AG09309 (cell line): ENCODE measurements at regions not wholly inside any gene's neighbourhood (a gene's known extent, or its start where the extent isn't known, plus 50 kb on each side); places are given as distances from the start of the nearest gene placed in this dataset.
A peak's percentile ranks its signal among the peaks of the same experiment; 100 is the strongest.

Experiments used
- DNase-seq: peaks from one replicate; pipeline ENCODE4 v3.0.0-alpha.2; 2010; ENCODE audit warnings: low read depth
- H3K4me3 ChIP-seq: 2 replicates; pipeline ENCODE4 v1.5.1; 2011; ENCODE audit warnings: mild to moderate bottlenecking, low read depth, low read length, moderate library complexity; ENCODE audit not compliant: control insufficient read depth
- CTCF ChIP-seq: IDR thresholded peaks from 2 replicates; pipeline ENCODE4 v1.5.1; 2011; ENCODE audit warnings: mild to moderate bottlenecking, low read depth, low read length, inconsistent platforms; ENCODE audit not compliant: insufficient read depth, control insufficient read depth; ENCODE audit errors: missing control alignments

DNA sequence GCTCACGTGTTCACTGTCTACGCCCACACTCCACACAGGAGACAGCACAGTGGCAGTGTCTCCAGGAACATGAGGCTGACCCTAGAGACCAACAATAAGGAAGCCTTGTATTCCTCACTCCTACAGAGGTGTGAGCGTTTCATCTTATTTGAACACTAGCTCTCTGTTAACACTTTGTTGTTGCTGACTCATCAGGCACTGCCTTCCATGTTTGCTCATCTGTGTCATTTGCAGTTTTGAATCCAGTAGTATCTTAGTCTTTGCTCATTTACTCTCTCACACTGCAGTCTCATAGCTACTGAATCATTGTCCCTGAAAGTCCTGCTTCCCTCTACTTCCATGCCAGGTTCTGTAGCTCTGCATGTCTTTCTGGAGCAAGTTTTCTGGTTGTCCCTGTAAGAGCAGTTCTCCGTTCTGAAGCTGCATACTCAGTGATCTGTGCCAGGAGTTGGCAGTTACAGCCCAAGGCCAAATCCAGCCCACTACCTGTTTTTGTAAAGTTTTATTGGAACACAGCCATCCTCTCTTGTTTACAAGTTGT lies 80.3 kb upstream of the DCLK2 start:
- DNase-seq: no peak
- no peak for TF ChIP-seq CTCF
- H3K4me3 ChIP-seq: no peak overlapping the region

- DNase-seq: peak; percentile 66
- TF ChIP-seq CTCF: peak; percentile 90
- no peak overlapping the region for H3K4me3 ChIP-seq
Observed at GRCh38 chr4:149999485-150000074, 78.7 kb upstream of the DCLK2 start.

- H3K4me3 ChIP-seq: no peak overlapping the region
- DNase-seq: no peak
Observed at GRCh38 chr4:150001815-150002214, 76.4 kb upstream of the DCLK2 start.

DNA sequence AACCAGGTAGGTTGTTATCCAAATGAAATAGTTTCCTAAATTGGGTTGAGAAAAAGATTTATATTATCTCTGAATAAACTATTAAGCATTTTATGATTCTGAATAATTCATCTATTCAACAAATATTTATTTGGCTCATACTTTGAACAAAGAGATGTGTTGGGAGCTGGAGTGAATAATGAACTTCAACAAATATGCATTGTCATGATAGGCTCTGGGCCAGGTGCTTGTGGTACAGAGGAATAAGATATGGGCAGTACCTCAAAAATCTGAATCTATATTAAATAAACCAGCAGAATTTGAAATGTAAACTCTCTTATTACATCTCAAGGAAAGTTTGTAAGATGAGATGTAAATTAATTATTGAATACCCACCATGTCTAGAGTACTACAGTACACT lies 75.7 kb upstream of the DCLK2 start:
- H3K4me3 ChIP-seq: no peak overlapping the region
- DNase-seq: no peak
- no peak for TF ChIP-seq CTCF

More at GRCh38 chr4:150001815-150002214, 76.4 kb upstream of the DCLK2 start:
- TF ChIP-seq CTCF: no peak

GRCh38 chr4:150004481-150004880 lies 73.8 kb upstream of the DCLK2 start:
- H3K4me3 ChIP-seq: no peak overlapping the region
- DNase-seq: no peak
- TF ChIP-seq CTCF: no peak

DNA sequence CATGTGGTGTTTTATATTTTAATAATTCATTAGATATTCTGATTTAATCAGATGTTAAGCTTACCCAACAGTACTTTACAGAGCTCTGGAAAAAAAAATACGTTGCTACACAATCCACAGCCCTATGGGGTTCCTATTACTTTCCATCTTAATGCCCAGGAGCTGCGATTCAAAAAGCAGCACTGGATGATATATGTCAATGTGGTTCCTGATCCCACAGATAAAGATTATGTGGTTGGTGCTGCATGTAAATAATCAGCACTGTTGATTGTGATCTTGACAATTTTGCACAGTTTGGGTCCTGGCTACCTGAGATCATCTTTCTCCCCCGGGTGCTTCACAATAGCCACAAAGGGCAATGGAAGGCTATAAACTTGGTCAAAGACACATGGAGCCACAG lies 72.7 kb upstream of the DCLK2 start:
- TF ChIP-seq CTCF: no peak
- no peak for DNase-seq
- no peak overlapping the region for H3K4me3 ChIP-seq
